ENCODE measurements at regions not wholly inside any gene's neighbourhood (a gene's known extent, or its start where the extent isn't known, plus 50 kb on each side); places are given as distances from the start of the nearest gene placed in this dataset.

DNA sequence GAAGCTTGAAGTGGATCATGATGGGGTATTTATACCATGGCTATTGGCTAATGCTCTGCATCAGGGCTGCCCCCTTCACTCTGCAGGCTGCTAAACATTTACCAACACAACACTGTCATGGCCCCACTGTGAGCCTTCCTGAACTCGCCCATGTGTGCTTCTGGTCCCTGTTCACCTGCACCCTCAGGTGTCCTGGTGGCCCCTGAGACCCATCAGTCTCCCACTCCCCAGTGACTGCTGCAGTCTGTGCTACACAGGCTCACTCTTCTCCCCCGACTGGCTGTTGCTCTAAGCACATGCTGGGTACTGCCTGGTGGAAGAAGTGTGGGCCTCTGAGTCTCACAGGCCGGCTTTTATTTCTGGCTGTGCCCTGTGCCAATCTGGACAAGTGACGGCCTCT is 183.0 kb upstream of the HS6ST1 start:
- Histone ChIP-seq H3K4me3 (ENCODE audit: insufficient read depth, low read length, poor library complexity, severe bottlenecking) (no peak overlapping the region), H3K36me3 (ENCODE audit: low read length) (no peaks in the 10 kb centered on the region), H2AFZ (ENCODE audit: low read depth, low read length, severe bottlenecking) (no peak overlapping the region), H3K9me2 (replicated peaks; ENCODE audit: insufficient read depth, low read length) (no peaks in the 10 kb centered on the region), H3K9ac (ENCODE audit: low read length) (no peak overlapping the region), H3K27ac (ENCODE audit: low read depth, low read length) (no peak overlapping the region), H3K27me3 (ENCODE audit: low read length) (no peaks in the 10 kb centered on the region), H4K20me1 (ENCODE audit: low read depth, low read length) (no peaks in the 10 kb centered on the region), H3F3A (ENCODE audit: insufficient read depth) (no peaks in the 10 kb centered on the region), H3K4me2 (ENCODE audit: low read depth, low read length, poor library complexity, severe bottlenecking) (no peak overlapping the region), H3K79me2 (ENCODE audit: insufficient read depth, low read length) (no peaks in the 10 kb centered on the region), H3K9me3 (ENCODE audit: insufficient read depth, low read length) (no peaks in the 10 kb centered on the region)
- no peak for TF ChIP-seq EZH2phosphoT487 (conservative IDR thresholded peaks at IDR 0.05; ENCODE audit: low read length)
- TF ChIP-seq CTCF (IDR thresholded peaks at IDR 0.05; ENCODE audit: insufficient read depth, low read length, poor library complexity, severe bottlenecking) = no peak

- Histone ChIP-seq H3K9me2 (replicated peaks; ENCODE audit: insufficient read depth, low read length) (no peaks in the 10 kb centered on the region), H3K79me2 (ENCODE audit: insufficient read depth, low read length) (no peaks in the 10 kb centered on the region), H3K9me3 (ENCODE audit: insufficient read depth, low read length) (no peaks in the 10 kb centered on the region), H3K27me3 (ENCODE audit: low read length) (no peaks in the 10 kb centered on the region), H3F3A (ENCODE audit: insufficient read depth) (no peaks in the 10 kb centered on the region), H3K27ac (ENCODE audit: low read depth, low read length) (peak overlapping the region; percentile 42; the same call in 1 of the 2 replicates), H2AFZ (ENCODE audit: low read depth, low read length, severe bottlenecking) (no peak overlapping the region), H4K20me1 (ENCODE audit: low read depth, low read length) (no peaks in the 10 kb centered on the region), H3K36me3 (ENCODE audit: low read length) (no peaks in the 10 kb centered on the region), H3K9ac (ENCODE audit: low read length) (no peak overlapping the region), H3K4me3 (ENCODE audit: insufficient read depth, low read length, poor library complexity, severe bottlenecking) (no peak overlapping the region), H3K4me2 (ENCODE audit: low read depth, low read length, poor library complexity, severe bottlenecking) (no peak overlapping the region)
- TF ChIP-seq CTCF (IDR thresholded peaks at IDR 0.05; ENCODE audit: insufficient read depth, low read length, poor library complexity, severe bottlenecking) = no peak
These were observed 183.5 kb upstream of the HS6ST1 start for GRCh38 chr2:128502200-128502599.

GRCh38 chr2:128502638-128503246 is 184.1 kb upstream of the HS6ST1 start:
- H3F3A ChIP-seq (ENCODE audit: insufficient read depth) = no peaks in the 10 kb centered on the region

More at GRCh38 chr2:128502638-128503246, 184.1 kb upstream of the HS6ST1 start:
- H3K9me3 ChIP-seq (ENCODE audit: insufficient read depth, low read length) = no peaks in the 10 kb centered on the region
- H3K79me2 ChIP-seq (ENCODE audit: insufficient read depth, low read length) = no peaks in the 10 kb centered on the region
- H3K9ac ChIP-seq (ENCODE audit: low read length) = no peak overlapping the region
- no peak overlapping the region for H2AFZ ChIP-seq (ENCODE audit: low read depth, low read length, severe bottlenecking)
- H3K27me3 ChIP-seq (ENCODE audit: low read length) = no peaks in the 10 kb centered on the region
- no peak overlapping the region for H3K4me3 ChIP-seq (ENCODE audit: insufficient read depth, low read length, poor library complexity, severe bottlenecking)
- TF ChIP-seq EZH2phosphoT487 (conservative IDR thresholded peaks at IDR 0.05; ENCODE audit: low read length) (no peak), CTCF (IDR thresholded peaks at IDR 0.05; ENCODE audit: insufficient read depth, low read length, poor library complexity, severe bottlenecking) (no peak)
- peak overlapping the region; percentile 42 for H3K27ac ChIP-seq (ENCODE audit: low read depth, low read length)
- no peaks in the 10 kb centered on the region for H3K36me3 ChIP-seq (ENCODE audit: low read length)
- no peaks in the 10 kb centered on the region for H3K9me2 ChIP-seq (replicated peaks; ENCODE audit: insufficient read depth, low read length)
- H3K4me2 ChIP-seq (ENCODE audit: low read depth, low read length, poor library complexity, severe bottlenecking) = no peak overlapping the region
- H4K20me1 ChIP-seq (ENCODE audit: low read depth, low read length) = no peaks in the 10 kb centered on the region
